PC-3 (cell line): ENCODE measurements at regions not wholly inside any gene's neighbourhood (a gene's known extent, or its start where the extent isn't known, plus 50 kb on each side); places are given as distances from the start of the nearest gene placed in this dataset.

Experiments
- ATAC-seq: fragments of 200-7000 bp; cut with Tn5 transposase; 2 replicates; pipeline ENCODE4 v1.9.1; 2020; ENCODE audit warnings: mild to moderate bottlenecking, moderate library complexity
- BruUV-seq: library from RNA; stranded (reverse); fragments of 400-500 nt; replicated peaks from 2 replicates; lab custom pipeline; 2021; lab: Mats Ljungman, UMichigan
- CTCF ChIA-PET: fragments of 300-600 bp; sonication (Branson Sonifier 250); formaldehyde crosslinking; loops from one replicate; lab custom pipeline; 2022; ENCODE audit warnings: antibody characterized with exemption; lab: Charles Lee
- POLR2A ChIA-PET: fragments of 300-600 bp; sonication (Branson Sonifier 250); formaldehyde crosslinking; loops from one replicate; lab custom pipeline; 2022; ENCODE audit warnings: antibody characterized with exemption; ENCODE audit not compliant: unreplicated experiment; lab: Charles Lee
- DNase-seq: peaks from one replicate; pipeline ENCODE4 v3.0.0-alpha.2; 2015
- H2AFZ ChIP-seq: fragments of 300-600 bp; sonication (generic); 2 replicates; pipeline ENCODE4 v1.6.0; 2016; ENCODE audit warnings: antibody characterized with exemption, low read length
- H3F3A ChIP-seq: fragments of 300-600 bp; sonication (generic); one replicate; pipeline ENCODE4 v1.6.0; 2017; ENCODE audit warnings: antibody characterized with exemption, low read length, control low read depth, mild to moderate bottlenecking; ENCODE audit not compliant: unreplicated experiment
- H3K27ac ChIP-seq: fragments of 300-600 bp; sonication (generic); 2 replicates; pipeline ENCODE4 v1.5.1; 2016; ENCODE audit warnings: mild to moderate bottlenecking, low read length
- H3K27me3 ChIP-seq: fragments of 300-600 bp; sonication (generic); 2 replicates; pipeline ENCODE4 v1.6.1; 2016; ENCODE audit warnings: low read length, mixed read lengths
- H3K36me3 ChIP-seq: fragments of 300-600 bp; sonication (generic); 2 replicates; pipeline ENCODE4 v1.6.1; 2016; ENCODE audit warnings: low read depth, mixed run types, low read length, mixed read lengths
- H3K4me1 ChIP-seq: fragments of 300-600 bp; sonication (generic); 2 replicates; pipeline ENCODE4 v1.5.1; 2016; ENCODE audit warnings: low read length; ENCODE audit not compliant: insufficient read depth
- H3K4me2 ChIP-seq: fragments of 300-600 bp; sonication (generic); 2 replicates; pipeline ENCODE4 v1.6.0; 2016; ENCODE audit warnings: low read length
- H3K4me3 ChIP-seq: fragments of 300-600 bp; sonication (generic); 2 replicates; pipeline ENCODE4 v1.5.1; 2016; ENCODE audit warnings: mild to moderate bottlenecking, low read length, mixed read lengths
- H3K79me2 ChIP-seq: fragments of 300-600 bp; sonication (generic); 2 replicates; pipeline ENCODE4 v1.6.1; 2017; ENCODE audit warnings: low read length, mixed read lengths
- H3K9ac ChIP-seq: fragments of 300-600 bp; sonication (generic); 2 replicates; pipeline ENCODE4 v1.6.0; 2016; ENCODE audit warnings: mild to moderate bottlenecking, low read length
- H3K9me2 ChIP-seq: fragments of 300-600 bp; sonication (generic); replicated peaks from 2 replicates; pipeline ENCODE4 v1.6.1; 2016; ENCODE audit warnings: mixed run types, low read length, mixed read lengths
- H3K9me3 ChIP-seq: fragments of 300-600 bp; sonication (generic); 2 replicates; pipeline ENCODE4 v1.6.1; 2016; ENCODE audit warnings: low read length, mixed read lengths
- H4K20me1 ChIP-seq: fragments of 300-600 bp; sonication (generic); 2 replicates; pipeline ENCODE4 v1.6.1; 2016; ENCODE audit warnings: low read length, mixed read lengths
- CTCF ChIP-seq: fragments of 300-600 bp; sonication (generic); conservative IDR thresholded peaks from 2 replicates; pipeline ENCODE4 v1.5.1; 2017; ENCODE audit warnings: antibody characterized with exemption, low read depth, mild to moderate bottlenecking, low read length
- EZH2 ChIP-seq: fragments of 300-600 bp; sonication (generic); IDR thresholded peaks from one replicate; pipeline ENCODE4 v1.6.1; 2017; ENCODE audit warnings: antibody characterized with exemption, mild to moderate bottlenecking, low read length; ENCODE audit not compliant: unreplicated experiment
- EZH2phosphoT487 ChIP-seq: fragments of 300-600 bp; sonication (generic); IDR thresholded peaks from 2 replicates; pipeline ENCODE4 v1.6.1; 2018; ENCODE audit warnings: mild to moderate bottlenecking, antibody characterized with exemption, low read length, borderline replicate concordance
- intact Hi-C: fragments of 100-400 bp; cut with micrococcal nuclease; formaldehyde crosslinking; loops from 2 replicates; pipeline ENCODE4 v1.9.0; 2023

- H3K27ac ChIP-seq, result no peak overlapping the region
- DNase-seq, result no peak
- no peak overlapping the region for H2AFZ ChIP-seq
- POLR2A ChIA-PET, result no interaction called here
- no peak for ATAC-seq
- no TSS peak for BruUV-seq
- H3K4me1 ChIP-seq, result peaks cover 3% of the 10 kb centered on the region
- no peaks in the 10 kb centered on the region for H3F3A ChIP-seq
- no peak overlapping the region for H3K9ac ChIP-seq
- no peaks in the 10 kb centered on the region for H3K27me3 ChIP-seq
- H3K36me3 ChIP-seq, result no peaks in the 10 kb centered on the region
- no peaks in the 10 kb centered on the region for H3K9me3 ChIP-seq
- no peak overlapping the region for H3K4me3 ChIP-seq
- CTCF ChIA-PET, result no interaction called here
- no peaks in the 10 kb centered on the region for H3K9me2 ChIP-seq
- H3K4me2 ChIP-seq, result no peak overlapping the region
- intact Hi-C loops, result no loop called here
- TF ChIP-seq EZH2 (no peak), CTCF (no peak), EZH2phosphoT487 (no peak)
- H3K79me2 ChIP-seq, result no peaks in the 10 kb centered on the region
- H4K20me1 ChIP-seq, result no peaks in the 10 kb centered on the region
Observed at GRCh38 chr10:113331961-113332360, 220.9 kb upstream of the HABP2 start.

- TF ChIP-seq EZH2 (no peak), EZH2phosphoT487 (no peak), CTCF (no peak)
- ChIA-PET POLR2A (no interaction called here), CTCF (no interaction called here)
- Histone ChIP-seq H3K9me3 (no peaks in the 10 kb centered on the region), H4K20me1 (no peaks in the 10 kb centered on the region), H3K4me2 (no peak overlapping the region), H3K4me1 (no peaks in the 10 kb centered on the region), H3K27me3 (no peaks in the 10 kb centered on the region), H3K79me2 (no peaks in the 10 kb centered on the region), H3F3A (no peaks in the 10 kb centered on the region), H3K9ac (no peak overlapping the region), H3K9me2 (no peaks in the 10 kb centered on the region), H2AFZ (no peak overlapping the region), H3K4me3 (no peak overlapping the region), H3K36me3 (no peaks in the 10 kb centered on the region), H3K27ac (no peak overlapping the region)
- intact Hi-C loops, result no loop called here
- no peak for DNase-seq
- ATAC-seq, result no peak
- BruUV-seq, result no TSS peak
Observed at GRCh38 chr10:113333313-113333712, 219.5 kb upstream of the HABP2 start.

- Histone ChIP-seq H3K4me2 (no peak overlapping the region), H3K4me3 (no peak overlapping the region), H3K36me3 (no peaks in the 10 kb centered on the region), H3F3A (no peaks in the 10 kb centered on the region), H2AFZ (no peak overlapping the region), H3K9me3 (no peaks in the 10 kb centered on the region), H3K27me3 (no peaks in the 10 kb centered on the region), H3K9me2 (no peaks in the 10 kb centered on the region), H3K79me2 (no peaks in the 10 kb centered on the region), H3K27ac (no peak overlapping the region), H4K20me1 (no peaks in the 10 kb centered on the region), H3K9ac (no peak overlapping the region), H3K4me1 (no peaks in the 10 kb centered on the region)
- CTCF ChIA-PET, result no interaction called here
- no peak for TF ChIP-seq CTCF
- no peak for TF ChIP-seq EZH2
- no peak for TF ChIP-seq EZH2phosphoT487
- BruUV-seq, result no TSS peak
- POLR2A ChIA-PET, result no interaction called here
- intact Hi-C loops, result no loop called here
- DNase-seq, result no peak
- ATAC-seq, result no peak
Observed at GRCh38 chr10:113335592-113335991, 217.3 kb upstream of the HABP2 start.
